H4 (cell line): ENCODE measurements at regions not wholly inside any gene's neighbourhood (a gene's known extent, or its start where the extent isn't known, plus 50 kb on each side); places are given as distances from the start of the nearest gene placed in this dataset.
"Not testable (repeated sequence)": the region's sequence is repeated elsewhere in the genome, so short reads cannot be mapped to it uniquely, and the experiment has no call there.

Source experiments
- DNase-seq: peaks from one replicate; pipeline ENCODE4 v3.0.0-alpha.2; 2015; ENCODE audit warnings: low spot score

DNA sequence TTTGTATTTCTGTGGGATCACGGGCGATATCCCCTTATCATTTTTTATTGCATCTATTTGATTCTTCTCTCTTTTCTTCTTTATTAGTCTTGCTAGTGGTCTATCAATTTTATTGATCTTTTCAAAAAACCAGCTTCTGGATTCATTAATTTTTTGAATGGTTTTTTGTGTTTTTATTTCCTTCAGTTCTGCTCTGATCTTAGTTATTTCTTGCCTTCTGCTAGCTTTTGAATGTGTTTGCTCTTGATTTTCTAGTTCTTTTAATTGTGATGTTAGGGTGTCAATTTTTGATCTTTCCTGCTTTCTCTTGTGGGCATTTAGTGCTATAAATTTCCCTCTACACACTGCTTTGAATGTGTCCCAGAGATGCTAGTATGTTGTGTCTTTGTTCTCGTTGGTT lies 5270.2 kb upstream of the TPTE start:
- not testable (repeated sequence) for DNase-seq

DNA sequence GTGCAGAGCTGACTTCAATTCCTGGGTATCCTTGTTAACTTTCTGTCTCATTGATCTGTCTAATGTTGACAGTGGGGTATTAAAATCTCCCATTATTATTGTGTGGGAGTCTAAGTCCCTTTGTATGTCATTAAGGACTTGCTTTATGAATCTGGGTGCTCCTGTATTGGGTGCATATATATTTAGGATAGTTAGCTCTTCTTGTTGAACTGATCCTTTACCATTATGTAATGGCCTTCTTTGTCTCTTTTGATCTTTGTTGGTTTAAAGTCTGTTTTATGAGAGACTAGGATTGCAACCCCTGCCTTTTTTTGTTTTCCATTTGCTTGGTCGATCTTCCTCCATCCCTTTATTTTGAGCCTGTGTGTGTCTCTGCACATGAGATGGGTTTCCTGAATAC lies 5269.5 kb upstream of the TPTE start:
- not testable (repeated sequence) for DNase-seq
